Endothelial cell of umbilical vein (primary cell): ENCODE measurements at regions not wholly inside any gene's neighbourhood (a gene's known extent, or its start where the extent isn't known, plus 50 kb on each side); places are given as distances from the start of the nearest gene placed in this dataset.
"Not testable (repeated sequence)": the region's sequence is repeated elsewhere in the genome, so short reads cannot be mapped to it uniquely, and the experiment has no call there.

ENCODE experiments used
- BruUV-seq: library from RNA; stranded (reverse); fragments of 400-500 nt; replicated peaks from 2 replicates; lab custom pipeline; 2021; lab: Mats Ljungman, UMichigan
- CTCF ChIA-PET: fragments of 300-600, 350-600 bp; sonication (Branson Sonifier 250); formaldehyde crosslinking; loops from one replicate; lab custom pipeline; 2021; ENCODE audit warnings: antibody characterized with exemption, inconsistent platforms; lab: Charles Lee
- POLR2A ChIA-PET: fragments of 300-600, 350-600 bp; sonication (Branson Sonifier 250); formaldehyde crosslinking; loops from one replicate; lab custom pipeline; 2021; ENCODE audit warnings: antibody characterized with exemption, inconsistent platforms; lab: Charles Lee
- DNase-seq: peaks from one replicate; pipeline ENCODE4 v3.0.0-alpha.2; 2011; ENCODE audit warnings: low read depth, low spot score
- FAIRE-seq: peaks from 2 replicates; lab custom pipeline; 2011; peaks lifted over from hg19 to GRCh38; lab: Jason Lieb, UNC
- H2AFZ ChIP-seq: 2 replicates; pipeline ENCODE4 v1.6.0; 2012; ENCODE audit warnings: low read depth, low read length, control low read depth, inconsistent platforms
- H3K27ac ChIP-seq: 2 replicates; pipeline ENCODE4 v1.5.1; 2011; ENCODE audit warnings: low read depth, mild to moderate bottlenecking, control low read depth, low read length, moderate library complexity; ENCODE audit not compliant: insufficient read depth
- H3K27me3 ChIP-seq, 2 experiments: 2 replicates each; pipeline versions ENCODE4 v1.6.0 to v1.6.1; 2011; ENCODE audit warnings: low read length in 2 of 2, mixed read lengths in 1 of 2; ENCODE audit not compliant: control insufficient read depth in 2 of 2, insufficient read depth in 2 of 2
- H3K36me3 ChIP-seq, 2 experiments: 2 replicates in 1 of 2; 3 replicates in 1 of 2; pipeline ENCODE4 v1.5.1; 2011; ENCODE audit warnings: low read length in 2 of 2, mild to moderate bottlenecking in 1 of 2, moderate library complexity in 1 of 2; ENCODE audit not compliant: control insufficient read depth in 2 of 2, insufficient read depth in 2 of 2; ENCODE audit errors: extremely low read depth in 1 of 2
- H3K4me1 ChIP-seq: 3 replicates; pipeline ENCODE4 v1.5.1; 2011; ENCODE audit warnings: mild to moderate bottlenecking, low read length; ENCODE audit not compliant: control insufficient read depth, insufficient read depth; ENCODE audit errors: extremely low read depth
- H3K4me2 ChIP-seq: 2 replicates; pipeline ENCODE4 v1.6.1; 2011; ENCODE audit warnings: low read length, control low read depth, mixed read lengths; ENCODE audit not compliant: insufficient read depth
- H3K4me3 ChIP-seq, 3 experiments: fragments of 200-600 bp in 1 of 3; sonication (generic), shearing (Covaris generic) in 1 of 3; replicated peaks in 1 of 3; 2 replicates each; pipeline ENCODE4 v1.5.1; 2011 to 2016; ENCODE audit warnings: control low read depth in 3 of 3, low read length in 3 of 3, mild to moderate bottlenecking in 2 of 3, inconsistent platforms in 1 of 3, low read depth in 1 of 3, moderate library complexity in 1 of 3; ENCODE audit not compliant: insufficient read depth in 1 of 3
- H3K79me2 ChIP-seq: 2 replicates; pipeline ENCODE4 v1.6.0; 2012; ENCODE audit warnings: low read length, inconsistent platforms; ENCODE audit not compliant: control insufficient read depth, insufficient read depth
- H3K9ac ChIP-seq: replicated peaks from 2 replicates; pipeline ENCODE3; 2011; ENCODE audit warnings: low read length, control low read depth; ENCODE audit not compliant: insufficient read depth; ENCODE audit errors: extremely low read depth
- H3K9me1 ChIP-seq: replicated peaks from 3 replicates; pipeline ENCODE4 v1.6.0; 2011; ENCODE audit warnings: mild to moderate bottlenecking, low read length; ENCODE audit not compliant: control insufficient read depth, insufficient read depth; ENCODE audit errors: extremely low read depth
- H3K9me3 ChIP-seq: replicated peaks from 2 replicates; pipeline ENCODE4 v1.5.1; 2012; ENCODE audit warnings: low read length, inconsistent platforms; ENCODE audit not compliant: control insufficient read depth, insufficient read depth
- H4K20me1 ChIP-seq: replicated peaks from 2 replicates; pipeline ENCODE3; 2011; ENCODE audit warnings: mild to moderate bottlenecking, low read length; ENCODE audit not compliant: control insufficient read depth, insufficient read depth; ENCODE audit errors: extremely low read depth
- EZH2 ChIP-seq: IDR thresholded peaks from 2 replicates; pipeline ENCODE4 v1.6.1; 2012; ENCODE audit warnings: borderline replicate concordance, low read depth, mild to moderate bottlenecking, moderate library complexity, low read length, inconsistent platforms; ENCODE audit not compliant: severe bottlenecking
- FOS ChIP-seq: IDR thresholded peaks from 2 replicates; pipeline ENCODE4 v1.6.1; 2011; ENCODE audit warnings: mild to moderate bottlenecking, low read length, moderate library complexity, borderline replicate concordance; ENCODE audit not compliant: insufficient read depth
- GATA2 ChIP-seq: IDR thresholded peaks from 2 replicates; pipeline ENCODE4 v1.7.0; 2011; ENCODE audit warnings: low read depth, mild to moderate bottlenecking, moderate library complexity, mixed read lengths, low read length; ENCODE audit not compliant: insufficient read length, insufficient read depth
- JUN ChIP-seq: IDR thresholded peaks from 2 replicates; pipeline ENCODE4 v1.6.1; 2011; ENCODE audit warnings: borderline replicate concordance, low read depth; ENCODE audit not compliant: insufficient read length, insufficient read depth
- MYC ChIP-seq: IDR thresholded peaks from one replicate; pipeline ENCODE4 v1.6.1; 2011; ENCODE audit warnings: mild to moderate bottlenecking, low read depth, low read length
- POLR2A ChIP-seq: IDR thresholded peaks from 2 replicates; pipeline ENCODE4 v1.6.1; 2012; ENCODE audit warnings: low read depth, mild to moderate bottlenecking, control low read depth, low read length
- POLR2AphosphoS5 ChIP-seq: IDR thresholded peaks from 2 replicates; pipeline ENCODE4 v1.6.1; 2012; ENCODE audit warnings: low read depth, mild to moderate bottlenecking, control low read depth, low read length, moderate library complexity; ENCODE audit not compliant: insufficient read depth
- dilution Hi-C: fragments of 300-500 bp; cut with MboI; formaldehyde crosslinking; loops from one replicate; pipeline ENCODE4 v1.15.0; 2019; ENCODE audit warnings: low sequenced_read_pairs; ENCODE audit not compliant: extremely low pct_ligation_motif_present
- intact Hi-C: fragments of 100-400 bp; cut with micrococcal nuclease; formaldehyde crosslinking; loops from one replicate; pipeline ENCODE4 v1.10.0; 2022
- TF ChIP-seq, protein P1 (sequence below): IDR thresholded peaks from 2 replicates; pipeline ENCODE4 v1.6.1; 2011; ENCODE audit not compliant: insufficient read depth, insufficient read length
- TF ChIP-seq, protein P2 (sequence below), 2 donors: IDR thresholded peaks; 1 replicate in 1 of 2; 2 replicates in 1 of 2; pipeline ENCODE4 v1.5.1; 2011; ENCODE audit warnings: low read length in 2 of 2, mild to moderate bottlenecking in 2 of 2, moderate library complexity in 2 of 2, control low read depth in 1 of 2, inconsistent platforms in 1 of 2, low read depth in 1 of 2; ENCODE audit not compliant: insufficient read depth in 1 of 2; ENCODE audit errors: extremely low read depth in 1 of 2

- no peak for FAIRE-seq
- Histone ChIP-seq H3K4me3 (no peak overlapping the region), H3K9ac (no peak overlapping the region), H3K4me1 (peaks cover 17% of the 10 kb centered on the region), H3K36me3 (no peaks in the 10 kb centered on the region), H3K79me2 (no peaks in the 10 kb centered on the region), H3K27ac (no peak overlapping the region), H3K9me1 (no peaks in the 10 kb centered on the region), H3K27me3 (no peaks in the 10 kb centered on the region), H3K4me2 (no peak overlapping the region), H3K9me3 (no peaks in the 10 kb centered on the region), H4K20me1 (no peaks in the 10 kb centered on the region), H2AFZ (no peak overlapping the region)
- POLR2A ChIA-PET = no interaction called here
- dilution Hi-C loops (no loop called here), intact Hi-C loops (loop anchor here (10.0 kb wide), 2 partner anchors 504 to 624 kb away; no protein-coding TSS in a partner anchor)
- CTCF ChIA-PET = interaction anchor here (1.2 kb wide), 2 partner anchors 13 to 34 kb away, joined by 3 read pairs; no protein-coding TSS in a partner anchor
- no TSS peak for BruUV-seq
- DNase-seq = no peak
- TF ChIP-seq POLR2AphosphoS5 (no peak), EZH2 (no peak), JUN (no peak)
These were observed 793.4 kb downstream of the TENT5A start for GRCh38 chr6:80959034-80959433.

- intact Hi-C loops = loop anchor here (2.0 to 10.0 kb wide), 3 partner anchors 434 to 622 kb away; no protein-coding TSS in a partner anchor
- peak; percentile 61 for FAIRE-seq
- CTCF ChIA-PET = interaction anchor here (0.7 to 3.0 kb wide), 4 partner anchors 12 to 1084 kb away, joined by 3 to 7 read pairs (median 4); no protein-coding TSS in a partner anchor
- H3K27me3 ChIP-seq = no peaks in the 10 kb centered on the region
- no peaks in the 10 kb centered on the region for H3K9me3 ChIP-seq
- peak overlapping the region; percentile 42 for H3K4me2 ChIP-seq
- H4K20me1 ChIP-seq = no peaks in the 10 kb centered on the region
- dilution Hi-C loops = no loop called here
- H3K79me2 ChIP-seq = no peaks in the 10 kb centered on the region
- DNase-seq = peak; percentile 73
- H3K9ac ChIP-seq = no peak overlapping the region
- TF ChIP-seq FOS = peak; percentile 33
- TF ChIP-seq MYC = no peak
- peak; percentile 60 for TF ChIP-seq JUN
- peak; percentile 27 for TF ChIP-seq GATA2
- no peak for TF ChIP-seq EZH2
- TF ChIP-seq, protein P1, sequence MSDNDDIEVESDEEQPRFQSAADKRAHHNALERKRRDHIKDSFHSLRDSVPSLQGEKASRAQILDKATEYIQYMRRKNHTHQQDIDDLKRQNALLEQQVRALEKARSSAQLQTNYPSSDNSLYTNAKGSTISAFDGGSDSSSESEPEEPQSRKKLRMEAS = no peak
- TF ChIP-seq, protein P2, sequence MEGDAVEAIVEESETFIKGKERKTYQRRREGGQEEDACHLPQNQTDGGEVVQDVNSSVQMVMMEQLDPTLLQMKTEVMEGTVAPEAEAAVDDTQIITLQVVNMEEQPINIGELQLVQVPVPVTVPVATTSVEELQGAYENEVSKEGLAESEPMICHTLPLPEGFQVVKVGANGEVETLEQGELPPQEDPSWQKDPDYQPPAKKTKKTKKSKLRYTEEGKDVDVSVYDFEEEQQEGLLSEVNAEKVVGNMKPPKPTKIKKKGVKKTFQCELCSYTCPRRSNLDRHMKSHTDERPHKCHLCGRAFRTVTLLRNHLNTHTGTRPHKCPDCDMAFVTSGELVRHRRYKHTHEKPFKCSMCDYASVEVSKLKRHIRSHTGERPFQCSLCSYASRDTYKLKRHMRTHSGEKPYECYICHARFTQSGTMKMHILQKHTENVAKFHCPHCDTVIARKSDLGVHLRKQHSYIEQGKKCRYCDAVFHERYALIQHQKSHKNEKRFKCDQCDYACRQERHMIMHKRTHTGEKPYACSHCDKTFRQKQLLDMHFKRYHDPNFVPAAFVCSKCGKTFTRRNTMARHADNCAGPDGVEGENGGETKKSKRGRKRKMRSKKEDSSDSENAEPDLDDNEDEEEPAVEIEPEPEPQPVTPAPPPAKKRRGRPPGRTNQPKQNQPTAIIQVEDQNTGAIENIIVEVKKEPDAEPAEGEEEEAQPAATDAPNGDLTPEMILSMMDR (IDR thresholded peaks at IDR 0.05; ENCODE audit: extremely low read depth in 1 of 2, insufficient read depth in 1 of 2, low read depth in 1 of 2, low read length in 2 of 2) = no peak
- no peak for TF ChIP-seq POLR2A
- no peaks in the 10 kb centered on the region for H3K36me3 ChIP-seq
- H3K4me3 ChIP-seq = no peak overlapping the region
- no peaks in the 10 kb centered on the region for H3K9me1 ChIP-seq
- no TSS peak for BruUV-seq
- peak overlapping the region; percentile 67 for H3K27ac ChIP-seq
- POLR2A ChIA-PET = no interaction called here
- peaks cover 17% of the 10 kb centered on the region for H3K4me1 ChIP-seq
- no peak overlapping the region for H2AFZ ChIP-seq
These were observed 795.6 kb downstream of the TENT5A start for GRCh38 chr6:80956898-80957297.

- BruUV-seq, H3K4me2 ChIP-seq, CTCF ChIA-PET: not testable (repeated sequence)
These were observed 800.0 kb downstream of the TENT5A start for GRCh38 chr6:80952479-80952878.

More at GRCh38 chr6:80952479-80952878, 800.0 kb downstream of the TENT5A start:
- H3K4me3 ChIP-seq, H4K20me1 ChIP-seq, H3K9me3 ChIP-seq, H3K36me3 ChIP-seq, dilution Hi-C loops, H2AFZ ChIP-seq, H3K9me1 ChIP-seq, H3K79me2 ChIP-seq, FAIRE-seq, POLR2A ChIA-PET, DNase-seq, H3K9ac ChIP-seq, H3K27ac ChIP-seq, H3K27me3 ChIP-seq: not testable (repeated sequence)
- H3K4me1 ChIP-seq = peaks cover 16% of the 10 kb centered on the region
- intact Hi-C loops = loop anchor here (10.0 kb wide), 2 partner anchors 498 to 618 kb away; no protein-coding TSS in a partner anchor
